Esophagus muscularis mucosa (tissue), 4 donors: ENCODE measurements at regions not wholly inside any gene's neighbourhood (a gene's known extent, or its start where the extent isn't known, plus 50 kb on each side); places are given as distances from the start of the nearest gene placed in this dataset.

Source experiments
- DNase-seq: peaks from one replicate; pipeline ENCODE4 v3.0.0-alpha.2; 2017; ENCODE audit errors: extremely low spot score
- H3K27ac ChIP-seq, 4 donors: fragments of 200-600 bp; sonication (generic); replicated peaks in 1 of 4; 1 replicate in 3 of 4; 2 replicates in 1 of 4; pipeline ENCODE4 v1.5.1; 2016 to 2019; ENCODE audit warnings: mild to moderate bottlenecking in 1 of 4
- H3K27me3 ChIP-seq, 4 donors: fragments of 200-600 bp; sonication (generic); one replicate each; pipeline versions ENCODE4 v1.5.1 to v1.6.0; 2016 to 2019
- H3K36me3 ChIP-seq, 4 donors: fragments of 200-600 bp; sonication (generic); one replicate each; pipeline ENCODE4 v1.5.1; 2016 to 2019
- H3K4me1 ChIP-seq, 4 donors: fragments of 200-600 bp; sonication (generic); one replicate each; pipeline ENCODE4 v1.5.1; 2016 to 2019
- H3K4me3 ChIP-seq, 4 donors: fragments of 200-600 bp; sonication (generic); 1 replicate in 2 of 4; 2 replicates in 2 of 4; pipeline ENCODE4 v1.5.1; 2016 to 2019; ENCODE audit warnings: mild to moderate bottlenecking in 4 of 4, moderate library complexity in 1 of 4
- H3K9me3 ChIP-seq, 4 donors: fragments of 200-600 bp; sonication (generic); 1 replicate in 3 of 4; 2 replicates in 1 of 4; pipeline ENCODE4 v1.5.1; 2016 to 2019
- EP300 ChIP-seq: sonication (generic); formaldehyde crosslinking; IDR thresholded peaks from one replicate; pipeline ENCODE4 v1.6.1; 2017; ENCODE audit warnings: antibody characterized with exemption
- POLR2A ChIP-seq: fragments of 450-650 bp; IDR thresholded peaks from one replicate; pipeline ENCODE4 v1.6.1; 2017; ENCODE audit warnings: antibody characterized with exemption, moderate library complexity, mild to moderate bottlenecking, low read depth
- POLR2AphosphoS5 ChIP-seq, 2 donors: sonication (generic); formaldehyde crosslinking; IDR thresholded peaks; one replicate each; pipeline ENCODE4 v1.6.1; 2017; ENCODE audit warnings: antibody characterized with exemption in 2 of 2
- WGBS: methylation state at CpG from one replicate; pipeline ENCODE4 v1.1.5; 2018; 5-methylcytosine and 5-hydroxymethylcytosine counted together
- intact Hi-C: fragments of 100-400 bp; cut with DNase I; formaldehyde crosslinking; loops from one replicate; pipeline ENCODE4 v1.15.1; 2023
- TF ChIP-seq, protein P1 (sequence below), 3 experiments: fragments of 200-600 bp in 2 of 3; fragments of 450-650 bp in 1 of 3; sonication (generic) in 2 of 3; IDR thresholded peaks; one replicate each; pipeline ENCODE4 v1.5.1; 2017 to 2019; ENCODE audit warnings: antibody characterized with exemption in 3 of 3, mild to moderate bottlenecking in 2 of 3, moderate library complexity in 1 of 3

DNA sequence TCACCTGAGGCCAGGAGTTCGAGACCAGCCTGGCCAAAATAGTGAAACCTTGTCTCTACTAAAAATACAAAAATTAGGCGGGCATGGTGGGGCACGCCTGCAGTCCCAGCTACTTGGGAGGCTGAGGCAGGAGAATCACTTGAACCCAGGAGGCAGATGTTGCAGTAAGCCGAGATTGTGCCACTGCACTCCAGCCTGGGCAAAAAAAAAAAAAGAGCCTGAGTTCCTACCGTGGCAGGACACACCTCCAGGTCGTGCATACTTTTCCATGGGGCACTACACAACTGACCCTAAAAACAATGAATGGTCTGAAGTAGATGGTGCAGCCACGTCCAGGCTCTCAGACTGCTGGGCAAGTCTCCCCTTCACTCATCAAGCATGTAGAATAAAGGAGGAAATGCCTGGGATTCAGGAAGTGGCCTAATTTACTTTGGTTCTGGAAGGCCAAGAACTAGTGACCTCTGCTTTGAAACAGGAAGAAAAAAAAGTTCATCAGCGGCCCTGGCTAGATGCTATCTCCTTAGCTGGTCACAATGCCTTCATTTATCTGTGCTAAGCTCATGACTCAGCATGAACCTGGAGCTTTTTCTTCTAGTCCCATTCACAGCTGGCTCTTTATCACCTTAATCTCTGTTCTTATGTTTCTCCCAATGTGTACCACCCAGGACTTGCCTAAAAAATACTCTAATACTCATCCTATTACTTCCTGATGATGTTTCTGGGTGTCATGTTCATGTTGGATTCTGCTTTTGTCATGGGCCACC is 55.8 kb upstream of the OR6J1 start:
- no peak overlapping the region for H3K4me3 ChIP-seq
- no peaks in the 10 kb centered on the region for H3K9me3 ChIP-seq
- H3K4me1 ChIP-seq, result no peaks in the 10 kb centered on the region
- H3K27ac ChIP-seq, result no peak overlapping the region
- H3K27me3 ChIP-seq, result peaks cover 0 to 19% (median 0%) of the 10 kb centered on the region in 4 donors
- no peak for DNase-seq
- no peaks in the 10 kb centered on the region for H3K36me3 ChIP-seq
- WGBS, result 55% methylated on average over 8 of the region's 8 CpGs
- TF ChIP-seq EP300, result no peak
- no peak for TF ChIP-seq POLR2A
- TF ChIP-seq, protein P1, sequence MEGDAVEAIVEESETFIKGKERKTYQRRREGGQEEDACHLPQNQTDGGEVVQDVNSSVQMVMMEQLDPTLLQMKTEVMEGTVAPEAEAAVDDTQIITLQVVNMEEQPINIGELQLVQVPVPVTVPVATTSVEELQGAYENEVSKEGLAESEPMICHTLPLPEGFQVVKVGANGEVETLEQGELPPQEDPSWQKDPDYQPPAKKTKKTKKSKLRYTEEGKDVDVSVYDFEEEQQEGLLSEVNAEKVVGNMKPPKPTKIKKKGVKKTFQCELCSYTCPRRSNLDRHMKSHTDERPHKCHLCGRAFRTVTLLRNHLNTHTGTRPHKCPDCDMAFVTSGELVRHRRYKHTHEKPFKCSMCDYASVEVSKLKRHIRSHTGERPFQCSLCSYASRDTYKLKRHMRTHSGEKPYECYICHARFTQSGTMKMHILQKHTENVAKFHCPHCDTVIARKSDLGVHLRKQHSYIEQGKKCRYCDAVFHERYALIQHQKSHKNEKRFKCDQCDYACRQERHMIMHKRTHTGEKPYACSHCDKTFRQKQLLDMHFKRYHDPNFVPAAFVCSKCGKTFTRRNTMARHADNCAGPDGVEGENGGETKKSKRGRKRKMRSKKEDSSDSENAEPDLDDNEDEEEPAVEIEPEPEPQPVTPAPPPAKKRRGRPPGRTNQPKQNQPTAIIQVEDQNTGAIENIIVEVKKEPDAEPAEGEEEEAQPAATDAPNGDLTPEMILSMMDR (IDR thresholded peaks at IDR 0.05), result no peak
- no peak for TF ChIP-seq POLR2AphosphoS5 (IDR thresholded peaks at IDR 0.05)
- intact Hi-C loops, result no loop called here

DNA sequence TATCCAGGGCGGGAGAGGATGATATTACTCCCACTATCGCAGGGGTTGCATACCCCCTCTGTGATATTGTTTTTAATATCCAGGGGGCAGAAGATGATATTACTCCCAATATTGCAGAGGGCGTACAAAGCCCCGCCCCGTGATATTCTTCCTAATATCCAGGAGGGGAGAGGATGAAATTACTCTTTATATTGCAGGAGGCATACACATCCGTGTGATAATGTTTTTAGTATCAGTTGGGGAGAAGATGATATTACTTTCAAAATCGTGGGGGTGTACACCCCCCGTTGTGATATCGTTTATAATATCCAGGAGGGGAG is 52.9 kb upstream of the OXA1L start:
- H3K36me3 ChIP-seq, result no peaks in the 10 kb centered on the region
- H3K9me3 ChIP-seq, result no peaks in the 10 kb centered on the region
- peaks cover 0 to 54% (median 0%) of the 10 kb centered on the region in 4 donors for H3K27me3 ChIP-seq
- 69% methylated on average over 9 of the region's 9 CpGs for WGBS
- peaks cover 0 to 7% (median 5%) of the 10 kb centered on the region in 4 donors for H3K4me1 ChIP-seq
- H3K27ac ChIP-seq, result no peak overlapping the region
- intact Hi-C loops, result no loop called here
- TF ChIP-seq POLR2AphosphoS5 (IDR thresholded peaks at IDR 0.05), result no peak
- DNase-seq, result no peak
- peak overlapping the region; percentile 34 to 49 (median 35) for H3K4me3 ChIP-seq

DNA sequence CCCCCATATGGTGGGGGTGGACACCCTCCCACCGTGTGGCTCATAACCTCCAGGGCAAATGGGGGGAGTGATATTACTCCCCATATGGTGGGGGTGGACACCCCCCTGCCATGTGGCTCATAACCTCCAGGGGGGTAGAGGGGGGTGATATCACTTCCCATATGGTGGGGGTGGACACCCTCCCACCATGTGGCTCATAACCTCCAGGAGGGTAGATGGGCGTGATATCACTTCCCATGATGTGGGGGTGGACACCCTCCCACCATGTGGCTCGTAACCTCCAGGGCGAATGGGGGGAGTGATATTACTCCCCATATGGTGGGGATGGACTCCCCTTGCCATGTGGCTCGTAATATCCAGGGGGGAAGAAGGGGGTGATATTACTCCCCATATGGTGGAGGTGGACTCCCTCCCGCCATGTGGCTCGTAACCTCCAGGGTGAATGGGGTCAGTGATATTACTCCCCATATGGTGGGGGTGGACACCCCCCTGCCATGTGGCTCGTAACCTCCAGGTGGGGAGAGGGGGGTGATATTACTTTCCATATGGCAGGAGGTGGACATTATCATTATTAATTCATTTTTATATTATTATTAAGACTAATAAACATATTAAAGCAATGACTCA is 51.2 kb upstream of the OXA1L start:
- Histone ChIP-seq H3K9me3 (no peaks in the 10 kb centered on the region), H3K36me3 (no peaks in the 10 kb centered on the region), H3K27ac (no peak overlapping the region), H3K4me1 (peaks cover 0 to 7% (median 5%) of the 10 kb centered on the region in 4 donors), H3K4me3 (no peak overlapping the region), H3K27me3 (peaks cover 0 to 37% (median 0%) of the 10 kb centered on the region in 4 donors)
- TF ChIP-seq EP300, result no peak
- TF ChIP-seq, protein P1 (IDR thresholded peaks at IDR 0.05), result no peak
- TF ChIP-seq POLR2AphosphoS5 (IDR thresholded peaks at IDR 0.05), result no peak
- TF ChIP-seq POLR2A, result no peak
- intact Hi-C loops, result no loop called here
- DNase-seq, result no peak
- 80% methylated on average over 7 of the region's 8 CpGs for WGBS

DNA sequence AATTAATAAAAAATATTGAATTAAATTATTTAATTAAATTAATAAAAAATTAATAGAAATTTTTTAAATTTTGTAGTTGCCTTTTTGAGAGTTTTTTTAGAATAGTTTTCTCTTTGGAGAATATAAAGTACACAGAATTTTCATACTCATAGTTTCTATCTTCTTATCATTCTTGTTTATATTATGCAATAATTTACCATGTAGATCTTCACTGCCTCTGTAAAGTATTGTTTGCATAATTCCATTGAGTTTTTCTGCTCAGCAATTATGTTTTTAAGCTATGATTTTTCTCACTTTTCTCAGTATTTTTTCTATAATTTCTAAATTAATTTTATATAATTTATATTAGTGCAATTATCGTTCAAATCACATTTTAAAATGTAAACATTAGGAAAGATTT is 50.6 kb upstream of the OXA1L start:
- H3K4me1 ChIP-seq, result peaks cover 0 to 7% (median 5%) of the 10 kb centered on the region in 4 donors
- no peaks in the 10 kb centered on the region for H3K9me3 ChIP-seq
- DNase-seq, result no peak
- intact Hi-C loops, result no loop called here
- WGBS, result 67% methylated on average over 1 of the region's 1 CpG
- TF ChIP-seq, protein P1 (IDR thresholded peaks at IDR 0.05), result no peak
- no peak for TF ChIP-seq POLR2AphosphoS5 (IDR thresholded peaks at IDR 0.05)
- TF ChIP-seq EP300, result no peak
- no peak for TF ChIP-seq POLR2A
- H3K27me3 ChIP-seq, result peaks cover 0 to 31% (median 0%) of the 10 kb centered on the region in 4 donors
- H3K4me3 ChIP-seq, result no peak overlapping the region
- no peak overlapping the region for H3K27ac ChIP-seq
- H3K36me3 ChIP-seq, result no peaks in the 10 kb centered on the region
